ENCODE measurements at regions not wholly inside any gene's neighbourhood (a gene's known extent, or its start where the extent isn't known, plus 50 kb on each side); places are given as distances from the start of the nearest gene placed in this dataset.

- Histone ChIP-seq H3K4me3 (ENCODE audit: low read depth, low read length) (no peak overlapping the region), H3K36me3 (ENCODE audit: control insufficient read depth in 2 of 2, insufficient read depth in 1 of 2, low read length in 2 of 2) (no peaks in the 10 kb centered on the region), H3K4me1 (ENCODE audit: control insufficient read depth, insufficient read depth, low read length) (no peaks in the 10 kb centered on the region), H3K27ac (ENCODE audit: extremely low read depth, low read depth, low read length) (no peak overlapping the region), H3K9me3 (ENCODE audit: control insufficient read depth, insufficient read depth, low read depth, low read length) (no peaks in the 10 kb centered on the region)
- CTCF ChIA-PET: no interaction called here
- TF ChIP-seq FEZF1 (tag by site-specific recombination; IDR thresholded peaks at IDR 0.05) (no peak), ZNF211 (tag by site-specific recombination; IDR thresholded peaks at IDR 0.05; ENCODE audit: low read depth) (no peak), ZBTB26 (tag by site-specific recombination; optimal IDR thresholded peaks at IDR 0.05) (no peak), ZFHX2 (tag by site-specific recombination; conservative IDR thresholded peaks at IDR 0.05) (no peak), ZSCAN16 (tag by site-specific recombination; IDR thresholded peaks at IDR 0.05) (no peak), ATF2 (tag by site-specific recombination; IDR thresholded peaks at IDR 0.05; ENCODE audit: low read depth) (no peak), ZNF10 (tag by site-specific recombination; IDR thresholded peaks at IDR 0.05) (no peak)
- POLR2A ChIA-PET: no interaction called here
These were observed 1694.4 kb downstream of the EFNB2 start for GRCh38 chr13:104841110-104841509.

- no peak overlapping the region for H3K27ac ChIP-seq (ENCODE audit: extremely low read depth, low read depth, low read length)
- CTCF ChIA-PET: interaction anchor here (0.6 kb wide), 1 partner anchor 201 kb away, joined by 3 read pairs; no protein-coding TSS in a partner anchor
- no peak for TF ChIP-seq KLF7 (tag by site-specific recombination; IDR thresholded peaks at IDR 0.05; ENCODE audit: borderline replicate concordance)
- no peak for TF ChIP-seq ZNF549 (tag by site-specific recombination; IDR thresholded peaks at IDR 0.05)
- no peak for TF ChIP-seq PBX3 (CRISPR knock-in tag; IDR thresholded peaks at IDR 0.05)
- no peak for TF ChIP-seq ZSCAN5A (tag by site-specific recombination; IDR thresholded peaks at IDR 0.05)
- no peak for TF ChIP-seq ZNF658 (tag by site-specific recombination; IDR thresholded peaks at IDR 0.05)
- TF ChIP-seq ZNF433 (tag by site-specific recombination; IDR thresholded peaks at IDR 0.05; ENCODE audit: low read depth): no peak
- TF ChIP-seq ZNF580 (tag by site-specific recombination; IDR thresholded peaks at IDR 0.05): no peak
- TF ChIP-seq ZNF513 (tag by site-specific recombination; IDR thresholded peaks at IDR 0.05): no peak
- no peak for TF ChIP-seq ZNF692 (tag by site-specific recombination; IDR thresholded peaks at IDR 0.05)
These were observed 1697.7 kb downstream of the EFNB2 start for GRCh38 chr13:104837756-104838155.

More at GRCh38 chr13:104837756-104838155, 1697.7 kb downstream of the EFNB2 start:
- POLR2A ChIA-PET: no interaction called here
- Histone ChIP-seq H3K4me1 (ENCODE audit: control insufficient read depth, insufficient read depth, low read length) (no peaks in the 10 kb centered on the region), H3K36me3 (ENCODE audit: control insufficient read depth in 2 of 2, insufficient read depth in 1 of 2, low read length in 2 of 2) (no peaks in the 10 kb centered on the region), H3K4me3 (ENCODE audit: low read depth, low read length) (no peak overlapping the region), H3K9me3 (ENCODE audit: control insufficient read depth, insufficient read depth, low read depth, low read length) (no peaks in the 10 kb centered on the region)
